ENCODE measurements at regions not wholly inside any gene's neighbourhood (a gene's known extent, or its start where the extent isn't known, plus 50 kb on each side); places are given as distances from the start of the nearest gene placed in this dataset.

DNA sequence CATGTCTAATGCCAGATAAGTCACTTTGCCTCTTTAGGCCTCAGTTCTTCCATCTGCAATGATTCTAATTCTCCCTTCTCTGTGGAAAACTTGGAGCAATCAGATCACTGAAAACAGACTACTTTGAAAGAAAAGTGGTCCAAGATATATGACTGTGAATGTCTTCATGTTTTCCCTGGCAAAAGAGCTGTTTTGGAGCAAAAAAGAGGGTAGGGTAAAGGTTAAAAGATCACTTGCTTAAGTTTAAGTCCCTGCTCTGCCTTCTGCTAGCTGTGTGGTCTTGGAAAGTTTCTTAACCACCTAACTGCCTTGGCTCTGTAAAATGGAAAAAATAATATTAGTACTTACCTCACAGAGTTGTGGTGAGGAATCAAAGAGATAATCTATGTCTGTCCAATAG is 140.3 kb upstream of the PAK3 start:
- no peak overlapping the region for H3K4me3 ChIP-seq
- H3K36me3 ChIP-seq = no peaks in the 10 kb centered on the region
- no peak overlapping the region for H3K27ac ChIP-seq
- H3K9me3 ChIP-seq = no peaks in the 10 kb centered on the region
- intact Hi-C loops (cut with DNase I) = loop anchor here (10.0 kb wide), 1 partner anchor 59 kb away; no protein-coding TSS in a partner anchor
- TF ChIP-seq POLR2AphosphoS5 (IDR thresholded peaks at IDR 0.05; ENCODE audit: insufficient read depth in 1 of 2, low read depth in 1 of 2) = no peak
- TF ChIP-seq, protein P1, sequence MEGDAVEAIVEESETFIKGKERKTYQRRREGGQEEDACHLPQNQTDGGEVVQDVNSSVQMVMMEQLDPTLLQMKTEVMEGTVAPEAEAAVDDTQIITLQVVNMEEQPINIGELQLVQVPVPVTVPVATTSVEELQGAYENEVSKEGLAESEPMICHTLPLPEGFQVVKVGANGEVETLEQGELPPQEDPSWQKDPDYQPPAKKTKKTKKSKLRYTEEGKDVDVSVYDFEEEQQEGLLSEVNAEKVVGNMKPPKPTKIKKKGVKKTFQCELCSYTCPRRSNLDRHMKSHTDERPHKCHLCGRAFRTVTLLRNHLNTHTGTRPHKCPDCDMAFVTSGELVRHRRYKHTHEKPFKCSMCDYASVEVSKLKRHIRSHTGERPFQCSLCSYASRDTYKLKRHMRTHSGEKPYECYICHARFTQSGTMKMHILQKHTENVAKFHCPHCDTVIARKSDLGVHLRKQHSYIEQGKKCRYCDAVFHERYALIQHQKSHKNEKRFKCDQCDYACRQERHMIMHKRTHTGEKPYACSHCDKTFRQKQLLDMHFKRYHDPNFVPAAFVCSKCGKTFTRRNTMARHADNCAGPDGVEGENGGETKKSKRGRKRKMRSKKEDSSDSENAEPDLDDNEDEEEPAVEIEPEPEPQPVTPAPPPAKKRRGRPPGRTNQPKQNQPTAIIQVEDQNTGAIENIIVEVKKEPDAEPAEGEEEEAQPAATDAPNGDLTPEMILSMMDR (IDR thresholded peaks at IDR 0.05) = no peak
- no peak for TF ChIP-seq POLR2A (IDR thresholded peaks at IDR 0.05)
- DNase-seq (ENCODE audit: extremely low spot score in 2 of 2) = no peak
- H3K4me1 ChIP-seq = no peaks in the 10 kb centered on the region
- H3K27me3 ChIP-seq = no peaks in the 10 kb centered on the region

DNA sequence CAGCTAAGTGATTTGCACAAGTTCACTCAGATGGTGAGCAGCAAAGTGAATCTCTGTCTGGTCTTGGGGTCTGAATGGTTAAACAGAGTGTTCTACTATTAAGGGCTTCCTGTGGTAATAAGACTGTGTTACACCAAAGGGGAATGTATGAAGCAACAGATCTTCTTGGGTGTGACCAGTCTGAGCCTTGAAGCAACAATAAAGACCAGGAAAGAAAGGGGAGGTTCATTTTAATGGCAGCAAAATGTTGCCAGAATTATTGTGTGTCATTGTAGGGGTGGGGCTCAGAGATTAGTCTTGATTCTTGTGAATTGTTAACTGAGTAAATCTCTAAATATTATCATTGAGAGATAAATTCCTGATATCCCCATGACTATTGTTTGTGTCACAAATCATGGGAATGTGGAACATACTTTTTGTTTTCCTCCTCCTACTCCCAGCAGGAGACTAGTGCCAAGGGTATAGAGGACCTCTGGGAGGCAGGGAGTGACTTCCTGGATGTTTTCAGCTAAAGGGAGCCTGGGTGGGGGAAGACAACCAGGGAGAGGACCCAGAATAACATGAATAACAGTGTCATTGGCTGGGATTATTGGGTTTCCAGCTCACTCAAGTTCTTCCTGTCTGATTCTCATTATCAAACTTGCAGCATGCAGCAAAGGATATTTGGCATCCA is 141.4 kb upstream of the PAK3 start:
- no peak for TF ChIP-seq POLR2AphosphoS5 (IDR thresholded peaks at IDR 0.05; ENCODE audit: insufficient read depth in 1 of 2, low read depth in 1 of 2)
- TF ChIP-seq POLR2A (IDR thresholded peaks at IDR 0.05) = no peak
- TF ChIP-seq, protein P1 (IDR thresholded peaks at IDR 0.05) = no peak
- intact Hi-C loops (cut with DNase I) = loop anchor here (10.0 kb wide), 1 partner anchor 60 kb away; no protein-coding TSS in a partner anchor
- no peak for DNase-seq (ENCODE audit: extremely low spot score in 2 of 2)
- no peaks in the 10 kb centered on the region for H3K4me1 ChIP-seq
- no peak overlapping the region for H3K27ac ChIP-seq
- H3K27me3 ChIP-seq = no peaks in the 10 kb centered on the region
- H3K4me3 ChIP-seq = no peak overlapping the region
- H3K9me3 ChIP-seq = no peaks in the 10 kb centered on the region
- H3K36me3 ChIP-seq = no peaks in the 10 kb centered on the region

DNA sequence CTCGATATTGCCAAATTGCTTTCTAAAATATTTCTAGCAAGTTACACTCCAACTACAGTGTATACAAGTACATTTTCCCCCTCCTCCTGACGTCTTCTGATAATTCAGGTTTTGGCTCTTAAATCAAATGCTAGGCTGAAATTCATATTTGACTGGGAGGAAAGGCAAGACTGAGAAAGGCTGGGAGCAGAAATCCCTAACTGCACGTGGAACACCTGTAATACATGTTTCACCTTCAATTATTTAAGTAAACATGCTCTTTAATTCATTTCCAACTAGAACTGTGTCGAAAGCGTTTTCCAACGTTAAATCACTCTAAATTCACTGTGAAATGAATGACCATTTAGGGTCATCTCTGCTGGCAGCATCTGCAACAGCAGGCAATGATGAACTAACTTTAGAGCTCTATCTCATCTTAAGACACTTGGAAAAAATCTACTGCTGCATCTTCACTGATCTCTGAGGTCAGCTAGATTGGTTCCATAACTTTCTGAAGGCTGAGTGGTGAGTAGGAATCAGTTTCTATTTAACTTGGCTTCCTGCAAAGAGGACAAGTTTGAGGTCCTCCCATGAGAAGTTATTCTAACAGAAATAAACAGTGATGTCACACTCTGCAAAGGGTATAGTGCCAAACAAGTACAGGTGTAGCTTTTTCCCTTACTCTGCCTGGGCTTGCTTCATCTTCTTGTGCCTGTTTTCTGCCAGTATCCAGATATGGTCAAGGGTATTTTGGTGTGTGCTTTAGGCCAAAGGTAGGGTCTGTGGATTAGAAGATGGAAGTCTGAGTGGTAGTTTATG is 144.3 kb upstream of the PAK3 start:
- H3K27me3 ChIP-seq = no peaks in the 10 kb centered on the region
- intact Hi-C loops (cut with DNase I) = loop anchor here (10.0 kb wide), 1 partner anchor 63 kb away; no protein-coding TSS in a partner anchor
- H3K36me3 ChIP-seq = no peaks in the 10 kb centered on the region
- no peak overlapping the region for H3K27ac ChIP-seq
- no peaks in the 10 kb centered on the region for H3K4me1 ChIP-seq
- H3K9me3 ChIP-seq = no peaks in the 10 kb centered on the region
- H3K4me3 ChIP-seq = no peak overlapping the region
- TF ChIP-seq, protein P1 (IDR thresholded peaks at IDR 0.05) = no peak
- TF ChIP-seq POLR2A (IDR thresholded peaks at IDR 0.05) = no peak
- TF ChIP-seq POLR2AphosphoS5 (IDR thresholded peaks at IDR 0.05; ENCODE audit: insufficient read depth in 1 of 2, low read depth in 1 of 2) = no peak
- DNase-seq (ENCODE audit: extremely low spot score in 2 of 2) = no peak

DNA sequence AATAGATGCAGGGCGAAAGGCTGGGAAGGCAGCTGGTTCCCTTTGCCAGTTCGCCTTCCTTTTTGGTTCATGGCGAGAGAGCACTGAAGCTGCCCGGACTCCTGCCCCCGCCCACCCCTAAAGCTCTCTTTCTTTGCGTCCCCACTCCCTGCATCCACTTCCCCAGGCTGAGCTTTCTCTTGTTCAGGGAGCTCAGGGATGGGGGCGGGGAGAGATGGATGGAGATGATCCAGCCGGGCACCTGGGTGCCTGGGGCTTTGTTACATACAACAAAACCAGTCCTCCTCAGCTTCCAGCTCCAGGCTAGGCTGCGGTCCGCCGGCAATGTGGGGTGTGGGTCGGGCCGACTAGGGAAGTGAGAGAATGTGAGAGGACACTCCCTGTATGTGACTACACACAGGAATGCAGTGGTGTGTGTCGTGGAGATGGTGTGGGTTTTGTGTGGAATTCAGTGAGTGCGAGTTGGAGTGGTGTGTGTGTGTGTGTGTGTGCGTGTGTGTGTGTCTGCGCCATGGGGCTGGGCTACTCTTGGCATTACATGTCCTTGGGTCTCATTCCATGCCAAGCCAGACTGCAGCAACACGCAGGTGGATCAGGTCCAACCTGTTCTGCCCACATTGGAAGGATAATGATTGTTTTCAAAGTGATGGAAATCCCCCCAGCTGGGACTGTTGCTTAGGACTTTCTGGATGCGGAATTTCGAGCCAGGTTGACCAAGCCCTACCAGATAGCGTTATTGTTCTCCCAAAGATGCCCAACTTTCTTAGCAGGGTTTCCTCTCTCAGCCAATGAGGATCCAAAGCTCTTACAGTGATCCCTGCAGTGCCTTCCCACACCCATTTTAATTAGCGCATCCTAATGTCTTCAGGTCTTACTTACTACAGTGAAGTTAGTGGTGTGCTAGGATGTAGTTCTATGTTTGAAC is 149.4 kb upstream of the CHRDL1 start:
- intact Hi-C loops (cut with DNase I) = no loop called here
- Histone ChIP-seq H3K27me3 (no peaks in the 10 kb centered on the region), H3K4me3 (peak overlapping the region in 1 of 2 donors; percentile 12), H3K36me3 (no peaks in the 10 kb centered on the region), H3K4me1 (no peaks in the 10 kb centered on the region), H3K27ac (no peak overlapping the region), H3K9me3 (no peaks in the 10 kb centered on the region)
- no peak for DNase-seq (ENCODE audit: extremely low spot score in 2 of 2)
- TF ChIP-seq POLR2AphosphoS5 (IDR thresholded peaks at IDR 0.05; ENCODE audit: insufficient read depth in 1 of 2, low read depth in 1 of 2) (no peak), POLR2A (IDR thresholded peaks at IDR 0.05) (no peak)
- TF ChIP-seq, protein P1 (IDR thresholded peaks at IDR 0.05) = no peak

Measured in vagina (tissue), 2 donors.